IPS DF 19.7 (cell line): ENCODE measurements at regions not wholly inside any gene's neighbourhood (a gene's known extent, or its start where the extent isn't known, plus 50 kb on each side); places are given as distances from the start of the nearest gene placed in this dataset.
"Not testable (repeated sequence)": the region's sequence is repeated elsewhere in the genome, so short reads cannot be mapped to it uniquely, and the experiment has no call there.

Experiments
- DNase-seq: peaks from one replicate; pipeline ENCODE4 v3.0.0-alpha.2; 2013; ENCODE audit warnings: low read depth, low spot score

DNA sequence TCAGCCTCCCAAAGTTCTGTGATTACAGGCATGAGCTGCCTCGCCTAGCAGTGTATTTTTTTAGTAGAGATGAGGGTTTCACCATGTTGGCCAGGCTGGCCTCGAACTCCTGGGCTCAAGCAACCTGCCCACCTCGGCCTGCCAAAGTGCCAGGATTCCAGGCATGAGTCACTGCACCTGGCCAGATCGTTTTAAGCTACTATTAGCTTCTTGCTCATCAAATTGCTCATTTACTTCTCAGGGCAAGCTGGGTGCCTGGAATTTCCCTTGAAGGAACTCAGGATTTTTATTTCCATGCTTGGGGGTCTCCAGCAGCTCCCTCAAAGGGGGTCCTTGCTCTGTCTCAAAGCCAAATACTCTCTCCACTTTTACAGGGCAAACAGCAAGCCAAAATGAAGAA is 798.0 kb upstream of the AUTS2 start:
- DNase-seq = no peak

DNA sequence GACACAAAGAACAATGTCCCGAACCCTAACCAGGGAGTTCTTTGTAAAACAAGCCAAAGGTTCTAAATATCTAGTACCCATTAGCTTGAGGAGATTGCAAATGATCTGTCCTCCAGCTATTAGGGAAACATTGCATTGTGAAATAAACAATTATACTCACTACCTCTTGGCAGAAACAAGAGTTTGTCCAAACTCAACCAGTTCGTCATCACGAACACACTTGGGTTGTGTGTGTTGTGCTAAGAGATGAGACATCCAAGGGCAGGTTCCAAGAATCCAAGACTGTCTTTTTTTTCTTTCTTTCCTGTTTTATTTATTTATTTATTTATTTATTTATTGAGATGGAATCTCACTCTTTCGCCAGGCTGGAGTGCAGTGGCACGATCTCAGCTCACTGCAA is 793.1 kb upstream of the AUTS2 start:
- no peak for DNase-seq

GRCh38 chr7:68807666-68808065 is 790.6 kb upstream of the AUTS2 start:
- DNase-seq = no peak

DNA sequence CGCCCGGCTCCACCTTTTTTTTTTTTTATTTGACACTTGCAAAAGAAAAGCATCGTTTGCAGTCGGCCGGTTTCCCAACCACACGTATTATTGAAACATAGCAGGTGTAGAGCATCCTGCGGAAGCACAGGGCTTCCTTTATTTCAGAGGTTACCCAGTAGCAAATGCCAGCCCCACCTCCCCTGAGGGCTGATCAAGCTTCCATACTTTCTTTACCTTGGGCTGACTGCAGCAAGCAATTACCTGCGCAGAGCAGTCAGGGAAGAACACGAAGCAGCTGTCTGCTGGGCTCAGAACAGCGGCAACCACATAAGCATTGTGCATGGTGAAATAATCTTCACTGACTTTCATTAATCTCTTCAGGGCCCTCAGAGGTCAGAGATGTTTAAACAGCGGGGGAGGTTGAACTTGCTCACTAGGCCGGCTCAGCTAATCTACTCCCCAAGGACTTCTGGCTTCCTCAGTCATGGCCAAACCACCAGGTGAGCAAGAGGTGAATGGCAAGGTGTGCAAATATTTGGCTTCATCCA is 784.7 kb upstream of the AUTS2 start:
- no peak for DNase-seq

- no peak for DNase-seq
These were observed 781.8 kb upstream of the AUTS2 start for GRCh38 chr7:68816491-68816890.

GRCh38 chr7:68820321-68820720 is 778.0 kb upstream of the AUTS2 start:
- DNase-seq = no peak

DNA sequence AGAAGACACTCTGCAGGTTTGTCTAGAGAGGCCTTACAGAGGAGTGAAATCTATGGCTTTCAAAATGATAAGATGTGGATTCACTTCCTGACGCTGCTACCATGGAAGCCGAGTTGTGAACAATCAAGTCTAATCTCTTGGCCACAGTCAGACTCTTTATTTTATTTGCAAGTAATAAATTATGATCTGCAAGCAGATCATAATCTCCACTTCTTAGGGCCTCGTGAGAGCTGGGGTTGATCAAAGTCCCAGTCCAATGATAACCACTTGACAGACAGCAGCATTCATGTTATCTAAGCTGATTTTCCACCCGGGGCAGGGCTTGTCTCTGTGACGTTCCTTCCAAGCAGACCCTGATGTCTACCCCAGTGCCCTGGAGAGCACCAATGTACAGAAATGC is 776.4 kb upstream of the AUTS2 start:
- no peak for DNase-seq

DNA sequence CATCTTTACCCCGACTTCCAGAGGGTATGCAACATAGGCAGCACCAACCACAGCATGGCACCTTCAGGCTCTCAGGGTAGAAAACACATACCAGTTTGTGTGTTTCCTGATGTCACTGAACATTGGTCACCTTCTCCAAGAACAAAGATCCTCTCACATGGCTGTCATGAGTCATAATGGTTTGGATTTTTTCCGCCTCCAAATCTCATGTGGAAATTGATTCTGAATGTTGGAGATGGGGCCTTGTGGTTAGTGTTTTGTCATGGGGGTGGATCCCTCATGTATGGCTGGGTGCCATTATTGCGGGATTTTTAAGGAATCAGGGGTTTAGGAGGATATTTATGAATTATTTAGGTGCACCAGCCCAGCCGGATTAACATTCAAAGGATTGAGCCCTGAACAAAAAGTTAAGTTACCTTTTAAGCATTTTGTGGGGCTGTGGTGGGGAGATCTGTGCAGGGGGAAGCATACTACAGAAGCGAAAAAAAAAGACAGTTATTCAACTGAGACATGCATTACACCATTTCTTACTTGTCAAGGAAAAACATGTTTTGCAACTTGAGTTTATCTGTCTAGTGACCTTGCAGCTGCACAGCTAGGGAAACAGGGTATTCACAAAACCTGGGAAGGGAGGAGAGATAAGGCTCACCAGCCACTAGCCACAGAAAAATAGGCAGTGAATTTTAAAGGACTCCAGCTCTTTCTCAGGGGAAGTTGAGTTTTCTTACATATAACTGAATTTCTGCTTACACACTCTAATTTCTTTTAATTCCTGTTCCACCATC is 774.1 kb upstream of the AUTS2 start:
- DNase-seq = no peak

DNA sequence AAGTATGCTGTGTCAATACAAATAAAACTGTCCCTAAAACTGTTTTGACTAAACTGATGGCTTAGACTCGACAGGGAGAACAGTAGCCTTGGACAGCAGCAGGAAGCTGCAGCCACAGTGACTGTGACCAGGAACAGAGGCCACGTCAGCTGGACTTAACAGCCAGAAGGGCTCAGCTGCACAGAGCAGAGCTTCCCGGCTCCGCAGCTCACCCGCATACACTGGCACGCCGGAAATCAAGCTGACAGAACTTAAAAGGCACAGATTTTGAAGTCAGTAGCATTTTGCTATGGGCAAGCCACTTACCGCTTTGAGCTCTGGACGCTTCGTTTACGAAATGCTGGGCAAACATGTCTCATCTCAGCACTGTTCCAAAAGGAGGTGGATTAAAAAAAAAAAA is 769.7 kb upstream of the AUTS2 start:
- no peak for DNase-seq

DNA sequence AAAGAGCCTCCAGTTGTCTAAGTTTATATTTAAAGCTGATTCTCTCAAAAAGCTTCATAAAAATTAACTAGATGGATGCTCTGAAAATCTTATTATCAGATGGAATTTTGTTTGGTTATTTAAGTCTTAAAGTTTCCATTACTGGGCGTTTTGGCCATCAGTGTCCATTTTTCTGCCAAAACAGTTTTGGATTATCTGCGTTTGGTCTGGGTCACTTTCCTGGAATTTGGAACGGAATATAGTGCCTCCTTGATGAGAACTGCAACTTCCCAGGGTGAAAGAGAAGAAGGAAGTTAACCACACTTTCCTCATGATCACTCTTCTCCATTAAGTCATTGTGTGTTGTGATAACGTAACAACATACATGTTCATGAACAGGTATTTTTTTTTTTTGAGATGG is 764.9 kb upstream of the AUTS2 start:
- DNase-seq = no peak

DNA sequence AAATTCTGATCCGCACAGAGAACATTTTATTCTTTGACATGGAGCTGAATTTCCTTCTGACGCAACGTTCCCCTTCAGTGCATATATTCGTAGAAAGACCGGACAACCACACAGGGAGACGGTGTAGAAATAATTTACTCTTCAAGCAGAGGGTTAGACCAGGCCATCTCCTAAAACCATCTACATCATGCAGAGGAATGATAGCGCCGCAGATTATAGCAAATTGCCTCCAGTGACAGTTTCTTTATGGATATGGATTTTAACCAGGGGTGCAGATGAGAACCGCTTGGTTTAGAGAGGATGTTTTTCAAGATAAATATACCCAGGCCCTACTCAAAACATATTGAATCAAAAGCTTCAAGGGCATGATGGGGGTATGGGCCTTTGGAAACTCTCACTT is 759.3 kb upstream of the AUTS2 start:
- no peak for DNase-seq

DNA sequence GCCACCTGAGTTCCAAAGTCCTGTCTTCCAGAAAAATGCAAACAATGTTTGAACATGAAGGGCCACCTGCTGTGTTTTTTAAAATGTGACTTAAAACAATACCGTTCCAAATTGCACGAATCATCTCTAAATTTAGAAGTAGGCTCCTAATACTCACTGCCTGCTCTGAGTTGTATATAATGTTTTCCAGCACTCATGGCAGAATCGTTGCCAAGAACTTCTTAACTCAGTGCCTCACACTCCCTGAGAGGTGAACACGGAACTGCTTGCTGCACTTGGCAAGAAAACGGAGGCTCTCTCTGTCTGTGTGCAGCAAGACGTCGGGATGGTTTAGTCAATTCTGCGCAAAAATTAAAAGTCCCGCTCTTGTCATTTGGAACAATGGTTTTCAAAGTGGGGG is 757.3 kb upstream of the AUTS2 start:
- DNase-seq = no peak

DNA sequence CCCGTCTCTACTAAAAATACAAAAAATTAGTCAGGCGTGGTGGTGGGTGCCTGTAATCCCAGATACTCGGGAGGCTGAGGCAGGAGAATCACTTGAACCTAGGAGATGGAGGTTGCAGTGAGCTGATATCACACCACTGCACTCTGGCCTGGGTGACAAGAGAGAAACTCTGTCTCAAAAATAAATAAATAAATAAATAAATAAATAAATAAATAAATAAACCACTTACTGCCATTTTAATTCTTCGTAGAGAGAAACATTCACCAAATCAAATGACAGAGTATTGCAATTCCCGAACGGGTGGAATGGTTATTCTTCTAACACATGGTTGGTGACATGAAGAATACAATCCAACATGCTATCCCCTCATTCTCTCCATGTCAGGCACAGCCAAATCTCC is 754.3 kb upstream of the AUTS2 start:
- DNase-seq = not testable (repeated sequence)

DNA sequence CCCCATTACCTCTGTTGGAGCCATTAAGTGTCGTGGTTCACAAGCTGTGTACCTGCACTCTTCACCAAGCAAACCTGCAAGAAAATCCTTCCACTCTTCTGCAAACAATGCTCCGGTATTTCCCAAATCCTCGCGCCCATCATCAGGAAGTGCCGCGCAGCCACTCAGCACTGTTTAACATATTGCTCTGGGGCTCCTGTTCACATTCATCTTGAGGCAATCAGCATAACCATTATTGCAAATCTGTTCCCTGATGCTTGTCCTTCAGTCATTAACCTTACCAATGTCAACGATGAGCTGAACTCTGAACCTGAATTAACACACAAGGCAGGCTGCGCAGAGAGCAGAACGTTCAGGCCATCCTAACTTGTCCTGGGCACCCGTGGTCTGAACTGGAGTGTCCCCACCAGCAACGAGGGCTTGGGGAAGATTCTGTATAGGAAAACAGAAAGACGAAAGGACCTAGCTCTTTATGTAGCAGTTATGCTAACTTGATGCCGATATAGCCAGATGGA is 751.4 kb upstream of the AUTS2 start:
- no peak for DNase-seq

- no peak for DNase-seq
These were observed 745.0 kb upstream of the AUTS2 start for GRCh38 chr7:68853254-68853653.

DNA sequence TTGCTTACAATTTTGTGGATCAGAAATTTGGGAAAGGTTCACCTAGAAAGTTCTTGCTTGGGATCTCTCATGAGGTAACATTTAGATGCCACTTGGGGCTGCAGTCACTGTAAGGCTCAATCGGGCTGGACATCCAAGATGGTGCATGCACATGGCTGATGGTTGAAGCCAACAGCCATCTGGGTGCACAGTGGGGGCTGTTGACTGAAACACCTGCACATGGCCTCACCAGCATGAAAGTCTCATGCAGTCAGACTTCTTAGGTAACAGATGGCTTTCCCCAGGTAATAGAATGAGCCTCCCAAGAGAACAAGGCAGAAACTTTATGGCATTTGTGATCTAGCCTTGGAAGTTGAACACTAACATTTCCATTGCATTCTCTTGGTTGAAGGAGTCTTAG is 740.7 kb upstream of the AUTS2 start:
- no peak for DNase-seq

- no peak for DNase-seq
These were observed 739.8 kb upstream of the AUTS2 start for GRCh38 chr7:68858497-68858896.

DNA sequence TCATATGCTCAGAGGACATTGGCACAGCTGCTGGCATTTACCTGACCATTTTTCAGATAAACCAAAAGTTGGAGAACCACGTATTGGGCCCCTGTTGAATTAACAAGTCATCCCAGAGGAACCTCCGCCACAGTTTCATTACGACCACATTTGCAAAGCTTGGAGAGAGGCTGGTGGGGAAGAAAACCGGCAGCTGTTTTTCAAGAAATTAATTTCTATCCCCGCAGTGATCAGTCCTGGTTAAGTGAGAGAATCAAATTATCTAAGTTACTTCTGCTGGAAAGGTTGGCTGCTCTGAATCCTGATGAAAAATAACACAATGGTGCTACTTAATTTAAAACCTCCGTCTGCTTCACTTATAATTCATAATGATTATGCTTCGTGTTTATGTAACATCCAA is 737.1 kb upstream of the AUTS2 start:
- no peak for DNase-seq

- DNase-seq = no peak
These were observed 736.0 kb upstream of the AUTS2 start for GRCh38 chr7:68862261-68862660.

DNA sequence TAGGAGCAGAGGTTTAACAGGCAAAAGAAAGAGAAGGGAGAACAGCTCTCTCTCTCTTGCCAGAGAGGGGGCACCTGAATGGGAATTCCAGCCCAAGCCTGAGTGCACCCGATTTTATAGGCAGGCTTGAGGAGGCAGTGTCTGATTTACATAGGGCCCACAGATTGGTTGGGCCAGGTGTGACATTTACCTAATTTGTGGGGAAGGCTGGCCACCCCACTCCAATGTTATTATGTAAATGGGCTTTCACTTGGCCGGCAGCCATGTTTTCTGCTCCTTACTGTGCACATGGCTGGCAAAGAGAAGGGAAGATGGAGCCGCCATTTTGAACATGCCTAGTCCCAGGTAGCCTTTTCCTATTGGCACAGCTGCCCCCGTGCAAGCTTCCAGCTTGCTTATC is 735.5 kb upstream of the AUTS2 start:
- no peak for DNase-seq

DNA sequence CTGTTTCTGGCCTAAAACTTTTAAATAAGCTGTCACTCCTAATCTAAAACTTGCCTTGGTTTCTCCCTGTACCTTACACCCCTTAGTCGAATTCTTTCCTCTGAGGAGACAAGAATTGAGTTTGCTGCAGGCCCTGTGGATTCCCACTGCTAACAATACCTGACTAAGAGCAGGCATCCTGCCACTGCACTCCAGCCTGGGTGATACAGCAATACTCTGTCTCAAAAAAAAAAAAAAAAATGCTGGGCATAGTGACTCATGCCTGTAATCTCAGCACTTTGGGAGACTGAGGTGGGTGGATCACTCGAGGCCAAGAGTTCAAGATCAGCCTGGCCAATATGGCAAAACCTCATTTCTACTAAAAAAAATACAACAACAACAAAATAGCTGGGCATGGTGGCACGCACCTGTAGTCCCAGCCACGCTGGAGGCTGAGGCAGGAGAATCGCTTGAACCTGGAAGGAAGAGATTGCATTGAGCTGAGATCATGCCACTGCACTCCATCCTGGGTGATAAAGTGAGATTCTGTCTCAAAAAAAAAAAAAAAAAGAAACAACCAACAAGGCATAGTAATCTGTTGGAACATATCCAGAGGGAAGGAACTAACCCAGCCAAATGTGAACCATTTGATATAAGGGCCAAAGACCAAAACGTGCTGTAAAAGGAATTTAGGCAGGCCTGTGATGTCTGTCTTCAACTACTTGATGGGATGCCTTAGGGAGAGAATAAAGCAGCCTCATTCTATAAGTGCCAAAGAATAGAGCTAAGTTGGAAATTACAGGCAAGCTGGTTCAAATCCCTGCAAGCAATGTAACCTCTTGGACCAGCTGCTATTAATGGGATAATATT is 732.7 kb upstream of the AUTS2 start:
- no peak for DNase-seq

- DNase-seq = no peak
These were observed 732.1 kb upstream of the AUTS2 start for GRCh38 chr7:68866200-68866570.

GRCh38 chr7:68866721-68867120 is 731.6 kb upstream of the AUTS2 start:
- not testable (repeated sequence) for DNase-seq
